GM21723 (cell line): ENCODE measurements at regions not wholly inside any gene's neighbourhood (a gene's known extent, or its start where the extent isn't known, plus 50 kb on each side); places are given as distances from the start of the nearest gene placed in this dataset.

ENCODE experiments used
- ATAC-seq: cut with Tn5 transposase; IDR thresholded peaks from one replicate; pipeline ENCODE4 v1.9.1; 2021; ENCODE audit warnings: mild to moderate bottlenecking, moderate library complexity; ENCODE audit not compliant: unreplicated experiment

- ATAC-seq = no peak
Measured at GRCh38 chr21:28758042-28758882, 234.4 kb downstream of the LTN1 start.

GRCh38 chr21:28754862-28755261, 237.8 kb downstream of the LTN1 start:
- no peak for ATAC-seq

GRCh38 chr21:28754127-28754611, 238.5 kb downstream of the LTN1 start:
- ATAC-seq = no peak

GRCh38 chr21:28752131-28752530, 240.5 kb downstream of the LTN1 start:
- no peak for ATAC-seq

GRCh38 chr21:28751176-28751575, 241.5 kb downstream of the LTN1 start:
- no peak for ATAC-seq

GRCh38 chr21:28750565-28750964, 242.1 kb downstream of the LTN1 start:
- no peak for ATAC-seq

- ATAC-seq = no peak
Measured at GRCh38 chr21:28749536-28749935, 243.1 kb downstream of the LTN1 start.

GRCh38 chr21:28747464-28747863, 245.2 kb downstream of the LTN1 start:
- ATAC-seq = no peak

GRCh38 chr21:28746166-28746565, 246.5 kb downstream of the LTN1 start:
- no peak for ATAC-seq

- peak; percentile 87 for ATAC-seq
Measured at GRCh38 chr21:28745131-28746016, 247.3 kb downstream of the LTN1 start.

GRCh38 chr21:28743723-28744122, 249.0 kb downstream of the LTN1 start:
- no peak for ATAC-seq

GRCh38 chr21:28742527-28742926, 250.2 kb downstream of the LTN1 start:
- ATAC-seq = no peak

- ATAC-seq = no peak
Measured at GRCh38 chr21:28740125-28740524, 252.6 kb downstream of the LTN1 start.

GRCh38 chr21:28738882-28739281, 253.8 kb downstream of the LTN1 start:
- ATAC-seq = peak; percentile 69

- ATAC-seq = no peak
Measured at GRCh38 chr21:28738420-28738704, 254.3 kb downstream of the LTN1 start.

GRCh38 chr21:28737674-28738419, 254.8 kb downstream of the LTN1 start:
- no peak for ATAC-seq

- no peak for ATAC-seq
Measured at GRCh38 chr21:28734522-28735175, 258.0 kb downstream of the LTN1 start.

GRCh38 chr21:28731700-28732321, 260.9 kb downstream of the LTN1 start:
- no peak for ATAC-seq

GRCh38 chr21:28729887-28730286, 262.8 kb downstream of the LTN1 start:
- ATAC-seq = no peak

GRCh38 chr21:28727809-28728208, 264.9 kb downstream of the LTN1 start:
- ATAC-seq = no peak
